Smooth muscle cell (in vitro differentiated cells): ENCODE measurements at regions not wholly inside any gene's neighbourhood (a gene's known extent, or its start where the extent isn't known, plus 50 kb on each side); places are given as distances from the start of the nearest gene placed in this dataset.
A peak's percentile ranks its signal among the peaks of the same experiment; 100 is the strongest.

Source experiments
- DNase-seq: peaks from one replicate; lab custom pipeline; 2025; ENCODE audit not compliant: unreplicated experiment; lab: John Stamatoyannopoulos, UW
- H2AFZ ChIP-seq: fragments of 200-600 bp; sonication (generic); 2 replicates; pipeline ENCODE4 v1.6.0; 2016; ENCODE audit warnings: antibody characterized with exemption, low read depth, mild to moderate bottlenecking
- H3F3A ChIP-seq: fragments of 200-600 bp; sonication (generic); 2 replicates; pipeline ENCODE4 v1.6.0; 2017; ENCODE audit warnings: antibody characterized with exemption, low read depth
- H3K27ac ChIP-seq: fragments of 200-600 bp; sonication (generic); 2 replicates; pipeline ENCODE4 v1.5.1; 2016; ENCODE audit warnings: low read depth, mild to moderate bottlenecking
- H3K27me3 ChIP-seq: fragments of 200-600 bp; sonication (generic); 2 replicates; pipeline ENCODE4 v1.6.1; 2016; ENCODE audit warnings: low read depth, mild to moderate bottlenecking
- H3K36me3 ChIP-seq: fragments of 200-600 bp; sonication (generic); 2 replicates; pipeline ENCODE4 v1.5.1; 2016; ENCODE audit warnings: low read depth
- H3K4me1 ChIP-seq: fragments of 200-600 bp; sonication (generic); 2 replicates; pipeline ENCODE4 v1.5.1; 2016; ENCODE audit warnings: low read depth
- H3K4me2 ChIP-seq: fragments of 200-600 bp; sonication (generic); 2 replicates; pipeline ENCODE4 v1.6.0; 2016; ENCODE audit warnings: mild to moderate bottlenecking
- H3K4me3 ChIP-seq: fragments of 200-600 bp; sonication (generic); 2 replicates; pipeline ENCODE4 v1.5.1; 2016; ENCODE audit warnings: mild to moderate bottlenecking
- H3K79me2 ChIP-seq: fragments of 200-600 bp; sonication (generic); 2 replicates; pipeline ENCODE4 v1.6.0; 2016; ENCODE audit warnings: low read depth, mild to moderate bottlenecking
- H3K9ac ChIP-seq: fragments of 200-600 bp; sonication (generic); 2 replicates; pipeline ENCODE4 v1.6.0; 2016; ENCODE audit warnings: low read depth
- H3K9me3 ChIP-seq: fragments of 200-600 bp; sonication (generic); replicated peaks from 2 replicates; pipeline ENCODE4 v1.5.1; 2016; ENCODE audit warnings: low read depth
- H4K20me1 ChIP-seq: fragments of 200-600 bp; sonication (generic); 2 replicates; pipeline ENCODE4 v1.6.0; 2016; ENCODE audit warnings: low read depth
- WGBS: methylation state at CpG from one replicate; pipeline ENCODE4 v1.1.7; 2016; ENCODE audit warnings: low lambda C conversion rate; 5-methylcytosine and 5-hydroxymethylcytosine counted together
- TF ChIP-seq, protein P1 (sequence below): fragments of 200-600 bp; sonication (generic); IDR thresholded peaks from 2 replicates; pipeline ENCODE4 v1.5.1; 2017; ENCODE audit warnings: borderline replicate concordance, mild to moderate bottlenecking, antibody characterized with exemption; ENCODE audit not compliant: insufficient read depth, poor library complexity, severe bottlenecking

DNA sequence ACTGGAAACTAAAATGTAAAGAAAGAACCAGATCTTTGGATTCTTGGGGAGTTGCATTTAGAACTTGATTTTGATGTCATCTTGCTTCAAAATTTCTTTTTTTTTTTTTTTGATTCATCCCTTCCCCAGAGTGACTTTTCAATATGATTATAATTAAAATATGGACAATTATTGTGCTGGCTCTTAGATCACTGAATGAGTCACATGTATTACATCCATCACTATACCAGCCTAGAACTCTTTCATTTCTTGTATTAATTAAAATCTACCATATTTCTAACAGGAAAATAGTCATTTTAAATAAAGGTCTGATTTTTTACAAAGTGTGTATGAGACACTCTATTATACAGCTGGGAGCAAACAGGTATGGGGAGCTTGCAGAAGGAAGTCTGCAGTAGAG is 269.5 kb upstream of the AKR1E2 start:
- Histone ChIP-seq H3K4me2 (no peak overlapping the region), H3K27ac (no peak overlapping the region), H2AFZ (no peak overlapping the region), H3K4me1 (no peaks in the 10 kb centered on the region), H3K36me3 (no peaks in the 10 kb centered on the region), H3F3A (no peaks in the 10 kb centered on the region), H3K4me3 (no peak overlapping the region), H4K20me1 (no peaks in the 10 kb centered on the region), H3K79me2 (no peaks in the 10 kb centered on the region), H3K9ac (no peak overlapping the region), H3K27me3 (no peaks in the 10 kb centered on the region), H3K9me3 (no peaks in the 10 kb centered on the region)
- TF ChIP-seq, protein P1, sequence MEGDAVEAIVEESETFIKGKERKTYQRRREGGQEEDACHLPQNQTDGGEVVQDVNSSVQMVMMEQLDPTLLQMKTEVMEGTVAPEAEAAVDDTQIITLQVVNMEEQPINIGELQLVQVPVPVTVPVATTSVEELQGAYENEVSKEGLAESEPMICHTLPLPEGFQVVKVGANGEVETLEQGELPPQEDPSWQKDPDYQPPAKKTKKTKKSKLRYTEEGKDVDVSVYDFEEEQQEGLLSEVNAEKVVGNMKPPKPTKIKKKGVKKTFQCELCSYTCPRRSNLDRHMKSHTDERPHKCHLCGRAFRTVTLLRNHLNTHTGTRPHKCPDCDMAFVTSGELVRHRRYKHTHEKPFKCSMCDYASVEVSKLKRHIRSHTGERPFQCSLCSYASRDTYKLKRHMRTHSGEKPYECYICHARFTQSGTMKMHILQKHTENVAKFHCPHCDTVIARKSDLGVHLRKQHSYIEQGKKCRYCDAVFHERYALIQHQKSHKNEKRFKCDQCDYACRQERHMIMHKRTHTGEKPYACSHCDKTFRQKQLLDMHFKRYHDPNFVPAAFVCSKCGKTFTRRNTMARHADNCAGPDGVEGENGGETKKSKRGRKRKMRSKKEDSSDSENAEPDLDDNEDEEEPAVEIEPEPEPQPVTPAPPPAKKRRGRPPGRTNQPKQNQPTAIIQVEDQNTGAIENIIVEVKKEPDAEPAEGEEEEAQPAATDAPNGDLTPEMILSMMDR: no peak
- DNase-seq: no peak

DNA sequence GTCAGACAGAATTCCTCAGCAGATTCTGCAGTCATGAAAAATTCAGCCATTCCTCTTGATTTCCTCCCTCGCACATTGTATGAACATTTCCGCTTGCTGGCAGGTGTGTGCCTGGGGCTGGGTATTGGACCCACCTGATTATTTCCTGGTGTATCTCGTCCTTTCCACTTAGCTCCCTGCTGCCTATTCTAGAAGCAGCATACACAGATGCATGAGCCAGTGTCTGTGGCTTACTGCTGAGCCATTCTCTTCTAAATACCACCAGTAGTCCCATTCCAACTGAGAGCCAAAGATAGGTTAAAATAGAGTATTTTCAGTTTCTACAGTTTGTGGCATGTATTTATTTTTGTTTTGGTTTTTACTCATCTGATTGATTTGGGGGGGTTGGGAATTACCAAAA is 270.1 kb upstream of the AKR1E2 start:
- 90% methylated on average over 3 of the region's 3 CpGs for WGBS
- Histone ChIP-seq H3K36me3 (no peaks in the 10 kb centered on the region), H3K4me1 (no peaks in the 10 kb centered on the region), H2AFZ (no peak overlapping the region), H3K79me2 (no peaks in the 10 kb centered on the region), H4K20me1 (no peaks in the 10 kb centered on the region), H3K27ac (no peak overlapping the region), H3K4me2 (no peak overlapping the region), H3K27me3 (no peaks in the 10 kb centered on the region), H3K4me3 (no peak overlapping the region), H3F3A (no peaks in the 10 kb centered on the region), H3K9ac (no peak overlapping the region), H3K9me3 (no peaks in the 10 kb centered on the region)
- DNase-seq: no peak
- TF ChIP-seq, protein P1: no peak

DNA sequence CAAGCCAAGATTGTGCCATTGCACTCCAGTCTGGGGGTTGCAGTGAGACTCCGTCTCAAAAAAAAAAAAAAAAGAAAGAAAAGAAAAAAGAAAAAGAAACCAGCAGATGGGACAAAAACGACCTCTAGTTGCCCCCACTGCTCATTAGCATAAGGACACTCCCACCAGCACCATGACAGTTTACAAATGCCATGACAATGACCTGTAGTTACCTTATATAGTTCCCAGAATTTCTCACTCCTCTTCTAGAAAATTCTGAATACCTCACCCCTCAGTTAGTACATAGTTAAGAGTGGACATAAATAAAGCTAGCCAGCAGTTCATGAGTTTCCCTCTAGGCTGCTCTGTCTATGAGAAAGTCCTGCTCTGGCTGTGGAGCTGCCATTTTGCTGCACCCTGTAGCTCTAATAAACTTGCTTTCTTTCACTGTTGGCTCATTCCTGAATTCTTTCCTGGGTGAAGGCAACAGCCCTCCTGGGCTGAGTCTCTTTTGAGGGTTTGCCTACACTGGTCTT is 276.8 kb upstream of the AKR1E2 start:
- H3K9me3 ChIP-seq: no peaks in the 10 kb centered on the region
- WGBS: 86% methylated on average over 2 of the region's 2 CpGs
- TF ChIP-seq, protein P1: no peak
- H3F3A ChIP-seq: no peaks in the 10 kb centered on the region
- no peaks in the 10 kb centered on the region for H3K4me1 ChIP-seq
- no peak for DNase-seq
- no peak overlapping the region for H3K4me2 ChIP-seq
- H3K27me3 ChIP-seq: no peaks in the 10 kb centered on the region
- no peak overlapping the region for H3K4me3 ChIP-seq
- H3K36me3 ChIP-seq: no peaks in the 10 kb centered on the region
- no peaks in the 10 kb centered on the region for H4K20me1 ChIP-seq
- H3K27ac ChIP-seq: no peak overlapping the region
- H3K79me2 ChIP-seq: no peaks in the 10 kb centered on the region
- H2AFZ ChIP-seq: peak overlapping the region; percentile 11
- H3K9ac ChIP-seq: no peak overlapping the region

DNA sequence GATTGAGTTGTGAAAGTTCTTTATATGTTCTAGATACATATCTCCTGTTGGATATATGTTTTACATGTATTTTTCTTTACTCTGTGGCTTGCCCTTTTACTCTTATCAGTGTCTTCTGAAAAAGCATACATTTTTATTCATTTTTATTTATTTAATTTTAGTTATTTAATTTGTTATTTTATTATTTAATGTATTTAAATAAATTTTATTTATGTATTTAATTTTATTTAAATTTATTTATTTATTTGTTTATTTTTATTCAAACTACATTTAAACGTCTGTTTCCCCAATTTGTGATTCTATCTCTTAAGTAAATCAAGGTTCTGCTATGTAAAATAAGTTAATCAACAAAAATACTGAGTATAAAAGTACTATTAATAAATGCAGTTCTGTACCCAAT is 279.1 kb upstream of the AKR1E2 start:
- Histone ChIP-seq H3K79me2 (no peaks in the 10 kb centered on the region), H4K20me1 (no peaks in the 10 kb centered on the region), H3K4me2 (no peak overlapping the region), H3K4me3 (no peak overlapping the region), H3K27me3 (no peaks in the 10 kb centered on the region), H3K9me3 (no peaks in the 10 kb centered on the region), H3K36me3 (no peaks in the 10 kb centered on the region), H3K4me1 (no peaks in the 10 kb centered on the region), H2AFZ (peak overlapping the region; percentile 15), H3F3A (no peaks in the 10 kb centered on the region), H3K27ac (peak overlapping the region; percentile 61), H3K9ac (no peak overlapping the region)
- TF ChIP-seq, protein P1: no peak
- 94% methylated on average over 1 of the region's 1 CpG for WGBS
- DNase-seq: no peak
